Colonic mucosa (tissue), 4 donors: ENCODE measurements at regions not wholly inside any gene's neighbourhood (a gene's known extent, or its start where the extent isn't known, plus 50 kb on each side); places are given as distances from the start of the nearest gene placed in this dataset.

Experiments
- DNase-seq: peaks from one replicate; pipeline ENCODE4 v3.0.0-alpha.2; 2020
- H3K27ac ChIP-seq: fragments of 200-600 bp; one replicate; pipeline ENCODE4 v1.8.0; 2021
- H3K27me3 ChIP-seq: fragments of 200-600 bp; one replicate; pipeline ENCODE4 v1.8.0; 2021
- H3K36me3 ChIP-seq: fragments of 200-600 bp; one replicate; pipeline ENCODE4 v1.8.0; 2021
- H3K4me1 ChIP-seq: fragments of 200-600 bp; one replicate; pipeline ENCODE4 v1.8.0; 2021; ENCODE audit warnings: mild to moderate bottlenecking
- H3K4me3 ChIP-seq: fragments of 200-600 bp; one replicate; pipeline ENCODE4 v1.8.0; 2021
- H3K9ac ChIP-seq, 2 donors: one replicate each; pipeline ENCODE4 v1.7.0; 2013; ENCODE audit warnings: control low read depth in 2 of 2, low read depth in 2 of 2, low read length in 2 of 2
- H3K9me3 ChIP-seq: fragments of 200-600 bp; one replicate; pipeline ENCODE4 v1.8.0; 2021
- intact Hi-C: fragments of 100-400 bp; cut with DNase I; formaldehyde crosslinking; loops from one replicate; pipeline ENCODE4 v1.14.1; 2022
- TF ChIP-seq, protein P1 (sequence below): fragments of 200-600 bp; IDR thresholded peaks from one replicate; pipeline ENCODE4 v1.8.0; 2022; ENCODE audit warnings: antibody characterized with exemption, mild to moderate bottlenecking
- donor health status: healthy.
- donor health status: DM: no; HTN: no; CAD: no.
- donor health status: DM: no; HTN: no; CAD: no.

DNA sequence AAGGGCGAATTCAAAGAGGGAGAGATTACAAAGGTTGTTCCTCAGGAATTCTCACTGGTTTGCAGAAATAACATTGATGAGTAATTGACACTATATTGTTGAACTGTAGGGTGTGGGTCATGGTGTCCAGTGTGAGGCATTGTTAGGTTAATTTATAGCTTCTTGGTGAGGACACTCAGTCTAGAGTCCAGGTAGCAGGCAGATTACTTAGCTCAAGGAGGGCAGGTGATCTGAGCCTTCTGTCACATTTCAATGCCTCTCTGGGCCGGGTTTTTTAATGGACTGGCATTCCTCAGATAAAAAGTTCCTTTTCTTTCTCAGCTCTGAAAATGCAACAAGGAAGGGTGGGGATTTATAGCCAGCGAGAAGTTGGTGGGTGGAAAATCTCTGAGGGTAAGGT lies 194.2 kb upstream of the PROK2 start:
- no peak for DNase-seq
- no peak overlapping the region for H3K27ac ChIP-seq
- intact Hi-C loops = no loop called here

DNA sequence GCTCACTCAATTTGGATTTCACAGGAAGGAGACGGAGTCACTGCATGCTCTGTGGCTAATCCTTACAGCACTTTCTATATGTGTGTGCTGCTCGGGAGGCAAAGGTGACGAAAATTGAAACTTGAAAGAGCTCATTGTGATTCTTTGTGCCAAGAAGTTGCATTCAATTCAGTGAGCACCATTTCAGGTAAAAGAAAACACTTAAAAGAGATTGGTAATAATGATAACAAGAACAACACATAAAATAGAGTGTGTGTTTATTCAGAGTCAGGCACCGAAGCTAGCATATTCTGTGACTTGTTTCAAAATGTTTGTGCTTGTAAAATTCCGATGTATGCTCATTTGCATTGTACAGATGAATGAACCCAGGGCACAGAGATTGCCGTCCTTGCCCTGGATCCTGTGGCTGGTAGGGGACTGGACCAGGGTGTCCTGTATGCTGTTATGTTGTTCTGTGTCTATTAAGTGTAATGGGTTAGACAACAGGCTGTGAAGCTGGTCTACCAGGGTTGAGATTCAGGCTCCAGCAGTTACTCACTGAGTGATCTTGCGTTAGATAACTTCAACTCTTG lies 193.3 kb upstream of the PROK2 start:
- no peak for DNase-seq
- TF ChIP-seq, protein P1, sequence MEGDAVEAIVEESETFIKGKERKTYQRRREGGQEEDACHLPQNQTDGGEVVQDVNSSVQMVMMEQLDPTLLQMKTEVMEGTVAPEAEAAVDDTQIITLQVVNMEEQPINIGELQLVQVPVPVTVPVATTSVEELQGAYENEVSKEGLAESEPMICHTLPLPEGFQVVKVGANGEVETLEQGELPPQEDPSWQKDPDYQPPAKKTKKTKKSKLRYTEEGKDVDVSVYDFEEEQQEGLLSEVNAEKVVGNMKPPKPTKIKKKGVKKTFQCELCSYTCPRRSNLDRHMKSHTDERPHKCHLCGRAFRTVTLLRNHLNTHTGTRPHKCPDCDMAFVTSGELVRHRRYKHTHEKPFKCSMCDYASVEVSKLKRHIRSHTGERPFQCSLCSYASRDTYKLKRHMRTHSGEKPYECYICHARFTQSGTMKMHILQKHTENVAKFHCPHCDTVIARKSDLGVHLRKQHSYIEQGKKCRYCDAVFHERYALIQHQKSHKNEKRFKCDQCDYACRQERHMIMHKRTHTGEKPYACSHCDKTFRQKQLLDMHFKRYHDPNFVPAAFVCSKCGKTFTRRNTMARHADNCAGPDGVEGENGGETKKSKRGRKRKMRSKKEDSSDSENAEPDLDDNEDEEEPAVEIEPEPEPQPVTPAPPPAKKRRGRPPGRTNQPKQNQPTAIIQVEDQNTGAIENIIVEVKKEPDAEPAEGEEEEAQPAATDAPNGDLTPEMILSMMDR = no peak
- intact Hi-C loops = no loop called here
- Histone ChIP-seq H3K9ac (no peak overlapping the region), H3K27me3 (no peaks in the 10 kb centered on the region), H3K9me3 (no peaks in the 10 kb centered on the region), H3K4me3 (no peak overlapping the region), H3K4me1 (no peaks in the 10 kb centered on the region), H3K27ac (no peak overlapping the region), H3K36me3 (no peaks in the 10 kb centered on the region)

More for the DNA sequence above, 194.2 kb upstream of the PROK2 start:
- no peaks in the 10 kb centered on the region for H3K27me3 ChIP-seq
- H3K4me3 ChIP-seq = no peak overlapping the region
- H3K36me3 ChIP-seq = no peaks in the 10 kb centered on the region
- H3K9ac ChIP-seq = no peak overlapping the region
- no peaks in the 10 kb centered on the region for H3K4me1 ChIP-seq
- H3K9me3 ChIP-seq = no peaks in the 10 kb centered on the region
- TF ChIP-seq, protein P1 = no peak

DNA sequence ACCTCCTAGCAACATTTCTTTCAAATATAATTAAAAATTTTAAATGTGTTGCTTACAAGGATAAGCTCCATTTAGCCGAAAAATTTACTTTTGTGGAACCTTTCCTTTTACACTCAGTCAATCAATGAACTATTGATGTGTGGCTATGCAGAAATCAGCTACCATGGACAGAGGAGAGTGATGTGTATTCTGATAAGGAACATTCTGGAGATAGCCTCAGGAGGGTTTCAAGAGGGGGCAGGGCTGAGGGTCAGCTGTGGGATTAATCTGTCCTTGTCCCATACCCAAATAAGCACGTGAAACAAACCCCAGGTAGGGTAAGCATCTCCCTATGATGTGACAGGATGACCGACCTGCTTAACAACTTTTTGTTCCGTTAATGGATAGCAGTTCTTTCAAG lies 192.6 kb upstream of the PROK2 start:
- Histone ChIP-seq H3K27ac (no peak overlapping the region), H3K9me3 (no peaks in the 10 kb centered on the region), H3K9ac (no peak overlapping the region), H3K27me3 (no peaks in the 10 kb centered on the region), H3K4me1 (no peaks in the 10 kb centered on the region), H3K4me3 (no peak overlapping the region), H3K36me3 (no peaks in the 10 kb centered on the region)
- no peak for DNase-seq
- intact Hi-C loops = no loop called here
- TF ChIP-seq, protein P1 = no peak

DNA sequence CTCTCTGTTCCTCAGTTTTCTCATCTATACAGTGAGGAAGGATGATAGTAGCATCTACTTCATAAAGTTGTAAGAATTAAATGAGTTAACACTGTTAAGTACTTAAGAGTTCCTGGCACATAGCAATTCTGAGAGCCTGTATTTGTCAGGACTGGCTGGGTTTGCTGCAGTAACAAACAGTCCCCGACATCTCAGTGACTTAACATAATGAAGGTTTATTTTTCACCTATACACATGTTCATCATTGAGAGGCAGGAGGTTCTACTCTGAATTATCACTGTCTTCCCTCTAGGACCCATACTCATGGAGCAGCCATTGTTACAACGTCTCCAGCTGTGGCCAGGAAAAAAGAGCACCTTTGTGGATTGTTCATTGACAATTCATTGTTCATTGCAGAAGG lies 190.6 kb upstream of the PROK2 start:
- Histone ChIP-seq H3K27ac (no peak overlapping the region), H3K27me3 (no peaks in the 10 kb centered on the region), H3K9me3 (no peaks in the 10 kb centered on the region), H3K4me1 (no peaks in the 10 kb centered on the region), H3K4me3 (no peak overlapping the region), H3K9ac (no peak overlapping the region), H3K36me3 (no peaks in the 10 kb centered on the region)
- TF ChIP-seq, protein P1 = no peak
- DNase-seq = no peak
- intact Hi-C loops = no loop called here

DNA sequence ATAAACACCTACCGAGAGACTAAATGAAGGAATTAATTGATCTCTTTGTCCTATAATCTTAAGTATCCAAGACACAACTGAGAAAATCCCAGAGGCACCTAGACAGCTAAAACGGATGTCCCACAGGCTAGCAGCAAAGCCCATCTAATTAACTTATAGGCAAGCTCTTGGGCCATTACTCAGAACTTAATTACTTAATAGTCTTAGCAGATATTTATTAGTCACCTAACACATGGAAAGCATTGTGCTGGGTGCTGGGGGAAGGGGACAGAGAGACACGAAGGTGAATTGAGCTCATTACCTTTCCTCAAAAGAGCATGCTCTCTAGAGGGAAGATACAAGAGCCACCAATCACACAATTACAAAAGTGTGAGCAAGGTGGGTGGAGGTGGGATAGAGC lies 189.8 kb upstream of the PROK2 start:
- TF ChIP-seq, protein P1 = no peak
- intact Hi-C loops = no loop called here
- H3K4me3 ChIP-seq = no peak overlapping the region
- H3K36me3 ChIP-seq = no peaks in the 10 kb centered on the region
- no peaks in the 10 kb centered on the region for H3K4me1 ChIP-seq
- DNase-seq = no peak
- H3K27me3 ChIP-seq = no peaks in the 10 kb centered on the region
- no peak overlapping the region for H3K9ac ChIP-seq
- H3K9me3 ChIP-seq = no peaks in the 10 kb centered on the region
- H3K27ac ChIP-seq = no peak overlapping the region
